Neural cell (in vitro differentiated cells): ENCODE measurements at regions not wholly inside any gene's neighbourhood (a gene's known extent, or its start where the extent isn't known, plus 50 kb on each side); places are given as distances from the start of the nearest gene placed in this dataset.

Experiments used
- EZH2 ChIP-seq: fragments of 200-600, 300-800 bp; shearing (Covaris generic), sonication (generic); IDR thresholded peaks from 2 replicates; pipeline ENCODE4 v1.6.1; 2014; ENCODE audit warnings: antibody characterized with exemption, low read length, borderline replicate concordance, mild to moderate bottlenecking; ENCODE audit not compliant: insufficient read depth, poor library complexity, severe bottlenecking
- MXI1 ChIP-seq: fragments of 450-650 bp; conservative IDR thresholded peaks from 2 replicates; pipeline ENCODE4 v1.6.1; 2014; ENCODE audit warnings: antibody characterized with exemption, mild to moderate bottlenecking; ENCODE audit not compliant: poor library complexity, severe bottlenecking
- POLR2AphosphoS5 ChIP-seq: IDR thresholded peaks from 2 replicates; pipeline ENCODE4 v1.6.1; 2012
- SMC3 ChIP-seq: fragments of 450-650 bp; conservative IDR thresholded peaks from 2 replicates; pipeline ENCODE4 v1.6.1; 2014; ENCODE audit warnings: antibody characterized with exemption, mild to moderate bottlenecking, moderate library complexity; ENCODE audit not compliant: poor library complexity
- TF ChIP-seq, protein P1 (sequence below): fragments of 450-650 bp; IDR thresholded peaks from 2 replicates; pipeline ENCODE4 v1.5.1; 2014; ENCODE audit warnings: antibody characterized with exemption, mild to moderate bottlenecking, moderate library complexity; ENCODE audit not compliant: poor library complexity, severe bottlenecking

DNA sequence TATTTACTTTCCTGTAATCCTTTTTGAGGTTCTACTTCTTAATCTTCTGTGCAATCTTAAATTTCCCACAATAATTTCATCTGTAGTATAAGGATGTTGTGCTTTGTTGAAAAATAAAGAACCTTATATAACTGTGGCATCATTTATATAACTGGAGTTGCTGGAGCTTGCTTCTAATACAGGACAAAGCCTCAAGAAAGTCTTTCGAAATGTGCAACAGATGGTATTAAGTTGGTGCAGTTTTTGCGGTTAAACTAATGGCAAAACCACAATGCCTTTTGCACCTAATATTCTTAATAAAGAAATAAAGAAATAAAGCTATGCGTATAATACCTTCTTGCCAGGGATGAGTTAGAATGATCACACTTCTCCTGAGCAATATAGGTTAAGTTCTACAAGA, 180.0 kb downstream of the KITLG start:
- TF ChIP-seq, protein P1, sequence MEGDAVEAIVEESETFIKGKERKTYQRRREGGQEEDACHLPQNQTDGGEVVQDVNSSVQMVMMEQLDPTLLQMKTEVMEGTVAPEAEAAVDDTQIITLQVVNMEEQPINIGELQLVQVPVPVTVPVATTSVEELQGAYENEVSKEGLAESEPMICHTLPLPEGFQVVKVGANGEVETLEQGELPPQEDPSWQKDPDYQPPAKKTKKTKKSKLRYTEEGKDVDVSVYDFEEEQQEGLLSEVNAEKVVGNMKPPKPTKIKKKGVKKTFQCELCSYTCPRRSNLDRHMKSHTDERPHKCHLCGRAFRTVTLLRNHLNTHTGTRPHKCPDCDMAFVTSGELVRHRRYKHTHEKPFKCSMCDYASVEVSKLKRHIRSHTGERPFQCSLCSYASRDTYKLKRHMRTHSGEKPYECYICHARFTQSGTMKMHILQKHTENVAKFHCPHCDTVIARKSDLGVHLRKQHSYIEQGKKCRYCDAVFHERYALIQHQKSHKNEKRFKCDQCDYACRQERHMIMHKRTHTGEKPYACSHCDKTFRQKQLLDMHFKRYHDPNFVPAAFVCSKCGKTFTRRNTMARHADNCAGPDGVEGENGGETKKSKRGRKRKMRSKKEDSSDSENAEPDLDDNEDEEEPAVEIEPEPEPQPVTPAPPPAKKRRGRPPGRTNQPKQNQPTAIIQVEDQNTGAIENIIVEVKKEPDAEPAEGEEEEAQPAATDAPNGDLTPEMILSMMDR = no peak
- TF ChIP-seq POLR2AphosphoS5 (no peak), SMC3 (no peak), EZH2 (no peak), MXI1 (no peak)
